GM21381 (cell line): ENCODE measurements at regions not wholly inside any gene's neighbourhood (a gene's known extent, or its start where the extent isn't known, plus 50 kb on each side); places are given as distances from the start of the nearest gene placed in this dataset.
"Not testable (repeated sequence)": the region's sequence is repeated elsewhere in the genome, so short reads cannot be mapped to it uniquely, and the experiment has no call there.

Experiments
- ATAC-seq: cut with Tn5 transposase; IDR thresholded peaks from one replicate; pipeline ENCODE4 v1.9.1; 2021; ENCODE audit warnings: mild to moderate bottlenecking, moderate library complexity; ENCODE audit not compliant: unreplicated experiment

DNA sequence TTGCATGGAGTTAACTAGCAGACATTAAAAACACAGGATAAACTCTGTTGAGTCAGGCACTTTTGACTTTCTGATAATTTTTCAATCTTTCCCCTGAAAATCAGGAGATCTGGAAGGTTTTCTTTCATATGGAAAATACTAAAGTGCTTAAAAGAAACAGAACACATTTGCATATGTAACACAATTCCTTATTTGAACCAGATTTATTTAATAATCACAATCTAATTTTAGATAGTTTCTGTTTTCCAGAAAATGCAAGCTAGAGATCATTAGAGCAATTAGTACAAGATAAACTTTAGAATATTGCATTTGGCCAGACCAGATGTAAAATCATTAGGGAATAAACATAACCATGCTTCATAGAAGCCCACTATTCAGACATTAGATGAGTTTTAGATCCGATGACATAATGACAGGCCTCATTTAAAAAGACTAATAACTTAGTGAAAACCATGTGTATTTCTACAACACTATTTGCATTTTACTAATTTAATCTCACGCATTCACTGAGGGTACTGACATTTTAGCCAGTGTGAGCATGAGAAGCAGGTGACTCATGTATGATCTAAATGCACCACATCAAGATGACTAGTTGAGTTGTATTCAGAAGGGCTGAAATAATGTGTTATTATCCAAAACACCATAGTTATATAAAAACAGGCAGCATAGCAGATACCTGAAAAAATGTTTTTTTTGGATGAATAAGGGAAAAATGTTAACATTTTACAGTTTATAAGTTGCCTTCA lies 611.5 kb downstream of the LTN1 start:
- not testable (repeated sequence) for ATAC-seq

DNA sequence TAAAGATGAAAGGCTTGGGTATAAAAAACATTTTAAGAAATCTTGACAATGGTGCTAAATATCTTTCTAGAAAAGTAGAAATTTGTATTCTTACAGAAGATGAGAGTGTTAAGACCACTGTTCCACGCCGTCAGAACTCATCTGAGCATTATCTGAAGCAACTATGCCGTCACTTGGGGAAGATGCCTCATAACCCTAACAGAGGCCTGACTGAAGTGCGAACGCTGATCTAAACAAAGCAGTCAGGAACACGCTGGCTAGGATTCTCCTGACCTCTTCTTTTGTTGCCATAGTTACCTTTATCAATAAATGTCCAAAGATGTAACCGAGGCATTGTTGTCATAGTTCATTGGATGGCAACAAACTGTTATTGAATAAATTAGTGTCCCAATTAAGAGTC lies 612.4 kb downstream of the LTN1 start:
- ATAC-seq: no peak

DNA sequence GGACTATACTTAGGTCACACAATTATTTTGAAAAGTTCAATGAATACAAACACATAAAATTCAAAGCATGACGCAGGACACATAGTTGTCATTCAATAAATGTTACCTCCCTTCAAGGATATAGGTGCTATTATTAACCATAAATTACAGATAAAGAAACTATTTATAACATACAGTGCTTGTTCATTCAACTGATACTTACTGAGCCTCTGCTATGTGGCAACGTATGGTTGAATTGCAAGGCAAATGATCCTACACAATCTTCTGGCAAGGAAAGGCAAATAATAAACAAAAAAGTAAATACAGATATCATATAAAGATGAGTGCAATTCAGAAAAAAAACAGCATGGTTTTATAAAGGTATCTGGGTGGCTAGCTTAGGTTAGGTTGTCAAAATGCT lies 614.7 kb downstream of the LTN1 start:
- ATAC-seq: no peak

DNA sequence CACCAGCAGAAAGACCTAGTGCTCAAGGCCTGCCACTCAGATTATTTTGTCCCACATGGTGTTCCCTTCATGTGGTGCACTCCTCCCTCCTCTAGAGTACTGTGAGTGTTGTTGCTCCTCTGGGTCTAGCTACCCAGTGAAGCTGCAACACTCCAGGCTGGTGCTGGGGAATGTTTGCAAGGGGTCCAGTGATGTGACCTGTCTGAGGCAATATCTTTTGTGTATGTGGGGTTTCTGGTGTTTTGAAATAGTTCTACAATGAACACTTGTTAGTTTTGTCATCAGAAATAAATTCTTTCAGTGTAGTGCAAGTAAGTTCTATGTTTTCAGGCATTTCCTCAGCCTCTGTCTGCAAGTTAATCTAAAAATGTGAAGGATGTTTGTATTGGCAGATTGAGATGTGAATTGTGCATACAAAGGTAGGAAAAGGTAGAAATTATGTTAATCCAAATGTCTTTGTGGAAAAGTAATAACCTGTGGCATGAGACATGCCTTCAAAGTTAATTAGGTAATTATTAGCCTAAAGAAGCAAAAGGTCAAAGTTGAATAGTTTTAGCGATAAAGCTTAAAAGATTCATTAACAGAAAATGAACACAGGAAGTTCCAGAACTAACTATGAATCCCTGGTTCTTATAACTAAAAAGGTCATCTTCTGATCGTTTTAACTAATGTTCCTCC lies 616.8 kb downstream of the LTN1 start:
- no peak for ATAC-seq

DNA sequence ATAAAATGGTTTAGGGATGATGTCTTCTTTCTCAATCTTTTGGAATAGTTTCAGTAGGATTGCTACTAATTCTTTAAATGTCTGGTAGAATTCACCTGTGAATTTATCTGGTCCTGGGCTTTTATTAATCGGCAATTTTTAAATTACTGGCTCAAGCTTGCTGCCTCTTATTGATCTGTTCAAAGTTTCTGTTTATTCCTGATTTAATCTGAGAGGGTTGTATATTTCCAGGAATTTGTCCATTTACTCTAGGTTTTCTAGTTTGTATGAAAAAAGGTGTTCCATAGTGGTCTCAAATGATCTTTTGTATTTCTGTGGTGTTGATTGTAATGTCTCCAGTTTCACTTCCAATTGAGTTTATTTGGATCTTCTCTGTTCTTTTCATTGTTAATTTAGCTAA lies 617.8 kb downstream of the LTN1 start:
- ATAC-seq: no peak

DNA sequence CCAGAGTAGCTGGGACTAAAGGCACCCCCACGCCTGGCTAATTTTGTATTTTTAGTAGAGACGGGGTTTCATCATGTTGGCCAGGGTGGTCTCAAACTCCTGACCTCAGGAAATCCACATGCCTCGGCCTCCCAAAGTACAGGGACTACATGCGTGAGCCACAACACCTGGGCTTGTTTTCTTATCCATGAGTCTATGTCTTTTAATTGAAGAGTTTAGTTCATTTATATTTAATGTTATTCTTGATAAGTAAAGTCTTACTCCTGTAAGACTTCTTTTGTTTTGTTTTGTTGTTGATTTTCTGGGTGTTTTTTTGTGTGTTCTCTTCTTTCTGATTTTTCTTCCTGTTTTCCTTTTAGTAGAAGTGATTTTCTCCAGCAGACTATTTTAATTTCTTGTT lies 621.0 kb downstream of the LTN1 start:
- ATAC-seq: no peak

DNA sequence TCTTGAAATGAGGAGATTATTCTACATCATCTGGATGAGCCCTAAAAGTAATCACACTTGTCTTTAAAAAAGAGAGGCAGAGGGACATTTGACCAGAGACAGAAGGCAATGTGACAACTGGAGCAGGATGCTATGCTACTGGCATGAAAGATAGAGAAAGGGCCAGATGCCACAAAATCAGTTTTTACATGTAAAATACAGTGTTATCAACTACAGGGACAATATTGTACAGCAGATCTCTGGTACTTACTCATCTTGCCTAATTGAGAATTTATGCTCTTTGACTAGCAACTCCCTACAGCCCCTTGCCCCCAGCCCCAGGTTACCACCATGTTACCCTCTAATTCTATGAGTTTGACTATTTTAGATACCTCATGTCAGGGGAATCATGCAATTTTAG lies 633.4 kb downstream of the LTN1 start:
- ATAC-seq: no peak

DNA sequence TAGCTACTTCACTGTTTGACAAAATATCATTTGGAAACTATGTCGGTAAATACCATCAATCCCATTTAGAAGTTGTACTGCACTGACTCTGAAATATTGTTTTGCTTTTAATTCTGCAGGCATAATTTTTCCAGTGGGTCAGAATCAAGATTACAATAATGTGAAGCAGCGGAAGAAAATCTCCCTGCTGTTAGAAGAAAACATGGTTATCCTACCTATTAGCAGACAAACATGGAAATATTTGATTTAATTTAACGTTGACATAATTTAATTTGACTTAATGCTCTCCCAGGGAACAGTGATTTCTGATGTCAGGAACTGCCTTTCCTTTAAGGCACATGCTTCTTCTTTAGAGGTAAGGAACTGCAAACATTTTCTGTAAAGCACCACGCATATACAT lies 634.0 kb downstream of the LTN1 start:
- ATAC-seq: no peak

DNA sequence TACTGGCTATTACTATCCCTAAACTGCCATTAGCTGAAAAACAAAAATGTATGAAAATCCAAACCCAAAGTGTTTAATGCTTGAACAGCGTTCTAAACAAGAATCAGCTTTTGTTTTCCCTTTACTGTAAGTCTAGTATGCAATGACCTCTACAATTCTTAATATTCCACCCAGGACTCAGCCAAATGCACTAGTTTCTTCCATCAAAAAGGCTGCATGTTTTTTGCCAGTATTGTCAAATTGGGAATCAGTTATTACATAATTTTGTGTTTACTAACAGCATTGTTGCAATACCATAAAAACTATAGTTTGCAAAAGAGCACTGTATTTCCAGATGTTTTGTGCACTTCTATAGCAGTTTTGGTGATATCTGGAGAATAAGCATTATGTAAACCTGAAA lies 634.5 kb downstream of the LTN1 start:
- no peak for ATAC-seq

DNA sequence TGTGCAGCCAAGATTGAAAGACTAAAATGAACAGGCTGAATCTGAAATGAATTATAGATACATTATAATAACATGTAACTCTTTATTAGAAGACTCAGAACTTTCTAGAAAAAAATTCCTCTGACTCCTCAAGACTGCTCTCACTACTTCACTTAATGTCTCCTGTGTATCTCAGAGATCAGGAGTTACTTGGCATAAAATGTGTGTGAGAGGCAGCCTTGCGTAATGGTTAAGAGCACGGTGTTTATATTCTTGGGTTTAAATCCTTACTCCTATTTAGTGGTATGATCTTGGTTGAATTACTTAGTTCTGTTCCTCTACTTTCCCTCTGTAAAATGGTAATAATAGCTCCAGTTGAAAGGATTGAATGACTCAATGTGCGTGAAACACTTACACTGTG lies 634.9 kb downstream of the LTN1 start:
- no peak for ATAC-seq

DNA sequence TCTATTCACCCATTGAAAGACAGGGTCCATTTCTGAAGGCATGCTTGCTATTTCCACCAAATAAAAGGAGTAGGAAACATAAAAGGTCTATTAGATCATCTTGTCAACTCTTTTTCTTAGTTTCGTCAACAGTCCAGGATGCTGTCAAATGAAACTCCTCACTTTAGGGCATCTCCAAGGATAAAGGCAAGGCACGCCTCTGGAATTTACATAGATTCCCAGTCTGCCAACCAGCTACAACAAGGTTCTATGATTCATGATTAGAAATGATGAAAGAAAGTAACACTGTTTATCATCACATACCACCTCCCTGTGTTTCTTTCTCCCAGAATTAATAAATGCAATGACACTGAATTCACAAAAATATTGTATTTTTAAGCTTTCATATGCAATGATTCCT lies 636.3 kb downstream of the LTN1 start:
- ATAC-seq: no peak

DNA sequence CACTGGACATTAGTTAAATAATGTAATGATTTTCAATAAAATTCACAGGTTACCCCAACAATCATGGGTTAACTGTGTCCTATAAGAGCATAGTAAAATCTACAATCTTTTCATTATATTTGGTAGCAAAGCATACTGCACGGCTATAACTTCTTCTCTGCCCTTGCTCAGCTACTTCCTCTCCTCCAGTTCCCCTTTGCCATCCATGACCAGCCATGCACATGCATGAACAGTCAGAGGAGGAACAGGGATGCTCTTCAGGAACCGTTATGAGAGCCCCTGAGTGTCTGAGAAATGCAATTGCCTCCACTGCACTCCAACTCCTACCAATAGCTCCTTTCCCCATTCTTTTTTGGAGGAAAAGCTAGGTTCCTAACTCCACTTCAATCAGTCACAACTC lies 646.7 kb downstream of the LTN1 start:
- ATAC-seq: no peak

DNA sequence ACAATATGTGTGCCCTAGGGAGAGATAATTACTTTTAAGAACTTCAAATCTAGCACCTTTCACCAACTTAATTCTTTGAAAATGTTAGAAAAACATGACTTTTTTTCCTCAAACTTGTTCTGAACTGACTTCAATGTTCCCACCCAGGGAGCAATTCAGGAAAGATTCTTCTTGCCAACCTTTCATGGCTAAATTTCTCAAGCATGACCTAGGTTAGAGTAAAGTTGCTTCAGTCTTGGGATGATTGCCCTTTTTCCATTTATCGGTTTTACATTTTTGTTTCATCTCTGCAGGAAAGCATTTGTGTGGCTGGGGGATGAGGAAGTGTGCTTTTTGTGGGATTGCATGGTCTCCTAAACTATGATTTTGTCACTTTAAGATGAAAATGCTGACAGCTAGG lies 647.7 kb downstream of the LTN1 start:
- ATAC-seq: no peak

DNA sequence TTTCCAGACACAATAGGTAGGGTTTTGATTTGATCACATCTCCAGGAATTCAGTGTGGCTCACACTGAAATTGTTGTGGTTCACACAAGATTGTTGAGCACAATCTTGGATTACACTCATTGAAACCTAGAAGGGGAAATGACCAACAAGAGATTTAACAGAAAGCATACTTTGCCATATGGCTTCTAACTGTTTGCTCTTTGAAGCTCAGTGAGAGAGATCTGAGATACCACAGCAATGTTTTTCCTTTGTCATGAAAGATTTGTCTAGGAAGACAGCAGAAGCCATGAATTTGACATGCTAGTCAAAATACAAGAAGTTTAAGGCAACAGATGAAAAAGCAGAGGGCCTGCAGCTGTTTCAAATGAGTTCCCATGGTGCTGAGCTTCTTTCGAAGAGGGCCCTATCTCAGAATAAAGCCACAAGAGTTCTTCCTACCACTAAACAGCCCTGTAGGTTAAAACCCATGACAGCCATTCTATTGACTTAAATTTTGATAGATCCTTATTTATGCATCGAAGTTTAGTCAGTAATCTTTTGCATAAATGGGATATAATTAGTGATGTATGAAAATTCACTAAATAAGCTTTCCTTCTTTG lies 650.4 kb downstream of the LTN1 start:
- no peak for ATAC-seq

DNA sequence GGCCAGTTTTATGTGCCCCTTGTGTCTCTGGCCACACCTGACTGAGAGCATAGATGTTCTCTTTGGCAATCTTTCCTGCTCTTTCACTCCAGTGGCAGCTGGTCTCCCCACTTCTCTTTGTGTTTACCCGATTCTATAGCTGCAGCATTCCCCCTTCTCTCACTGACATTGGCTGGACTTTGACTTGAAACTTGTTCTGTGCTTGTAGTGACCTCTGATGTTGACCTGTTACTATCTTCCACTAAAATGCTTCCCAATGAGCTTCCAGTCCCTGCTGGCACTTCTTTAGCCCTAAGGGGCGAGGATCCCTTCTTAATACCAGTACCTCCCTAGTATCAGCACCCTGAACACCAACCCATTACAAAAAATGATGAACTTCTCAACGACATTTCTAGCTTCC lies 653.3 kb downstream of the LTN1 start:
- ATAC-seq: no peak

DNA sequence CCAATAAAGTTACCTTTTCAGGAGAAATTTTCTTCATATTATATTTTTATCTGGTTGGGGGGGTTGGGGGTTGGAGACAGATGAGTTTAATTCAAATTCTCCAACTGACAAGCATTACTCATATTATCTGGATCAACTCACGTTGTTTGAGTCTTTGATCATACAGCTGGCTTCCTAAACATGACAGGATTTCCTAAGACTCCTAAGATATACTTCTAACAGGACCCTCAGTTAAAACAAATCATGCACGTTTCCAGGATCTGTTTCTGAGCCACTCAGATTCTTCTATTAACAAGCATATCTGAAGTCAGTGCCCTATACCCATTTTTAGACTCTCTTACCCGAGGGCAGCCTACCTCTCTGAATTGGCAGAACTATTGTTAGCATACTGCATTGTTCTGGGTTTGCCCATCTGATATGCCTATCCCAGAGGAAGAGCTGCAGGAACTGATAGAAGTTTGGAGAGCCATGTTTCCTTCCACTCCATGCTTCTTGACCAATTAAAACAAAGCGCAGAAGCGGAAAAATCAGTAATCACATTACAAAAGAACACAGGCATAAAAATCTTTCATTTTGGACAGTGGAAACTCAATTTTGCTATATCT lies 653.9 kb downstream of the LTN1 start:
- ATAC-seq: no peak

DNA sequence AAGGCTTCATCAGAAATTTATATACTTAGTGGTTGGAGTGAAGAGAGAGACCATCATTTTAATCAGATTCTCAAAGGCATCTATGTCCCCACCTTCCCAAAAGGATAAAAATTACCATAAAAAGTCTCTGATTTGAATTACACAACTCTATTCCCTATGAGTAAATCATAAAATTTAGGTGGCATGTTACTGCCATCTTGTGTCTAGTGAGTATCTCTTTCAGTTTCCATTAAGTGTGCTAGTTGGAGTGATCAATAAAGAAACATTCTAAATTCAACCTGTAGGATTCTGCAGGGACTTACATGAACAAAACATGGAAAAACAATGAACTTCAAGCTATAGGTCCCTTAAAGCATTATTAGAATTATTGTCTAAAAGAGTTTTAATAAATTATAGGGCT lies 655.4 kb downstream of the LTN1 start:
- no peak for ATAC-seq

DNA sequence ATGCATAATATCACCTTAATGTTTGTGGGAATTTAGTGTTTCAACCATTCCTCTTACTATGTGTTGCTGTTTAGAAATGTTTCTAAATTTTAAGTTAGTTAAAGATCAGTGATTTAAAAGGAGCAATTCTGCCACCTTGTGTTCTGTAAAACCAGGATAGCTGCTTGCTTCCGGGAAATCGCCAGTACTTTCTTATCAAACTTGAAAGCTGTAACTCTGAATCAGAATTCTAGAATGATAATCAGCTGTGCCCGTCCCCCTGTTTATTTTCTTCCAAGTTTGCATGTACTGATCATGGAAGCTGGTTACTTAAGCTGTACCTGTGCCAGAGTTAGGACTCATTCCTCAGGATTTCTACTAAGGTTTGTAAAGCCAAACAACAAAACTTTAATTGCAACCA lies 656.4 kb downstream of the LTN1 start:
- no peak for ATAC-seq

DNA sequence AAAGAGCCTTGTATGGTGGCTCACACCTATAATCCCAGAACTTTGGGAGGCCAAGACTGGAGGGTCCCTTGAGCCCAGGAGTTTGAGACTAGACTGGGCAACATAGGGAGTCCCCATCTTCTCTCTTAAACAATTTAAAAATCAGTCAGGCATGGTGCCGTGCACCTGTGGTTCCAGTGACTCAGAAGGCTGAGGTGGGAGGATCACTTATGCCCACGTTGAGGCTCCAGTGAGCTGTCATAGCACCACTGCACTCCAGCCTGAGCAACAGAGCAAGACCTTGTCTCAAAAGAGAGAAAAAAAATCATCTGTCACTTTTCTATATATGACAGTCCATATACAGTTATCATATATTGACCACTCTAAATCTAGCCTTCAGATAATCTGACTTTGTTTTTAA lies 658.3 kb downstream of the LTN1 start:
- no peak for ATAC-seq

DNA sequence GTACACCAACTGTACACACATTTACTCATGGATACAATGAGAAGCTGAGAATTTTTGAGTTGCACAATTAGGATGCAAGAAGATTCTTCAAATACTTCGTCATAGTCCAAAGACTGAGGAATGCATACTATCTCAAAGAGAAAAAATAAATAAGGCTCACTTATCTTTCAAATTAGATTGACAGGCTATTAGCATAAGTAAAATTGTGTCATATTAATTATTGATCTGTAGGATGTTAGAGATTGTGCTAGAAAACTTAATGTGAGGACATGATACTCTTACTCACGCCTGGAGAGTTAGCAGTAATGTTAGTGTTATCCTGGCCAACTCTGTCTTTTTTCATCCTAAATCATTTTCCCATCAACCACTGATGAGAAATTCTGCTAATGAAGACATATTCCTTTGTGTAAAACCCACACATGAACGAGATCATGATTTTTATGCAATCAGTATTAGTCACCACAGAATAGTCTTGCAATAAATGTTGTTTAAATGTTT lies 659.0 kb downstream of the LTN1 start:
- ATAC-seq: no peak

DNA sequence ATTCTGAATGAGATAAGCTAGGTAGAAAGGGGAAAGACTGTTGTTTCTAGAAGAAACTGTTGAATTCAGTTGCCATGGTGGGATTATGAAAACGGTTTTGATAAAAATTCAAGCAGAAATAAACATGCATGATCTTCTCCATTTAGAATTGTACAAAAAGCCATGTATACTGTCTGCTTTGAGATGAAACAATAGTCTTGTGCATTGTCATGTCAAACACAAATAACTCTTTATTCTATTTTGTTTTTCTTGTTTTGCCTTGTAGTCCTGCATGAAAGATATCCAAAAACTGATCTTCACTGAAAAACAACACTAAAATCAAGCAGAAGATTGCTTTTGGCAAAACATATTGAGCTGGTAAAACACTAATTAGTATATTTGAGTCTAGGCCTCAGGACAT lies 659.9 kb downstream of the LTN1 start:
- ATAC-seq: no peak

DNA sequence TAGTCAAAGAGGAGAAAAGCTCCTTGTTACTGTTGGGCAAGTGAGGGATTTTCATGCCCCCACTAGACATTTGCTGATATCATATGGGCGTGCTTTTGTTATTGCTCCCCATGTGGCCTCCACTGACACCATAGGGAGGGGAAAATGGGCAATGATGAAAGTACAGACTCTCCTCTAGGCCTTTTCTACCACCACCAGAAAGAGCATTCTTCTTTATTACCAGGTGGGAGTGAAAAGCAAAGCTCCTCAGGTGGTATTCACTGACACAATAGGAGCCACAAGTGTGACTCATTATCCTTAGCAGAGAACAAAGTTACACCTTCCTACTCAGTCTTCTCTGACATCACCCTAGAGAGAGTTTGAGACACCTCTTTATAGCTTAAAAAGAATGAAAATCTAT lies 667.1 kb downstream of the LTN1 start:
- ATAC-seq: no peak
